GM08714 (cell line): ENCODE measurements at regions not wholly inside any gene's neighbourhood (a gene's known extent, or its start where the extent isn't known, plus 50 kb on each side); places are given as distances from the start of the nearest gene placed in this dataset.
"Not testable (repeated sequence)": the region's sequence is repeated elsewhere in the genome, so short reads cannot be mapped to it uniquely, and the experiment has no call there.

ENCODE experiments used
- H3K4me3 ChIP-seq: fragments of 200-500 bp; sonication (Bioruptor generic); 2 replicates; pipeline ENCODE4 v1.5.1; 2014; ENCODE audit warnings: mild to moderate bottlenecking, low read length, inconsistent platforms
- ZNF274 ChIP-seq: IDR thresholded peaks from 2 replicates; pipeline ENCODE4 v1.6.1; 2012; ENCODE audit warnings: mild to moderate bottlenecking, low read depth, low read length

DNA sequence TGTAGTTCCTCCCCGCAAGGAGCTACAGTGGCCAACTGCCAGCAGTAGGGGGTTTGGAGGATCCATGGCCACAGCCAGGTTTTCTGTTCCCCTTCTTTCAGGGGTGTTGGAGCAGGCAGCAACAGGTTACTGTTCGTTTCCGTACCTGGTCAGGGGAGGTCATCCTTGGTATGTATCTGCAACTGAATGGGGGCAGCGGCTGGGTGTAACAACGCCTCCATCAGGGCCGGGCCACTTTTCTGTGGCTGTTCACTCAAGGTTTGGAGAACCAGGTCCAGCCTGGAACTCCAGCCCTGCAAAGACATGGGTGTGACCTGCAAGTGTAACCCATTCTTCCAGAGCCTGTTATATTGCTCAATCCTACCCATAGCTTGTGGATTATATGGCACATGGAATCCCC is 732.3 kb upstream of the MIR17HG start:
- TF ChIP-seq ZNF274, result no peak
- no peak overlapping the region for H3K4me3 ChIP-seq

DNA sequence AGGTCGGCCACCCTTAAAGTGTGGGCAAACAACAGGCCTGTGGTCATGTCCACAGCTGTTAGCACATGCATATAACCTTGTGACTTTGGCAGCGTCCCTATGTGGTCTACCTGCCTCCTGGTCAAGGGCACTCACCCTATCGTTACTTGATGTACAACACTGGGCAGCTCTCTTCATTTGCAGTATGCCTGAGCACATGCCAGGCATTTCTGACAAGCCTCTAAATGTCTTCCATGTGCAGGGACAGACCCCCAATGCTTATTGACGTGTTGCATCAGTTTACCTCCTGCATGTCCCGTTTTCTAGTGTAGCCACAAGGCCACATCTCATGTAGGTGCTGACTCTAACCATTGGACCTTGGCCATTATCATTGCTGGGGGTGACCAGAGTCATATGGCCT is 731.7 kb upstream of the MIR17HG start:
- no peak for TF ChIP-seq ZNF274
- H3K4me3 ChIP-seq, result no peak overlapping the region

DNA sequence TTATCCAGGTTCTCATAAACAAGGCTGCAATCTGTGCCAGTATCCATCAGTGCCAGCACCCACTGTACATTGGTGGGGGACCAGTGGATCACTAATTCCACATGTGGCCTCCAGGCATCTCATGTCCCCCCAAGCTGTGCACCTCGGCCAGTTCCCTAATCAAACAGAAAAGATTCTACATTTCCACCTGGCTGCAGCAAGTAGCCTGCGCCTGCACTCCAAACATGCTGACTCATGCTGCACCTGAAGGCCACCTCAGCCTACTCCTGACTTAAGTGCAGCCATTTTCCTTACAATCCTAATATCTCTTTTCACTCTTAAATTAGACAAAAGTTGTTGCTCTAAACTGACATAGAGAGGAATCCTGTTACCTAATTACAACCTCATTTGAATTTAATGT is 729.4 kb upstream of the MIR17HG start:
- no peak for TF ChIP-seq ZNF274
- no peak overlapping the region for H3K4me3 ChIP-seq

DNA sequence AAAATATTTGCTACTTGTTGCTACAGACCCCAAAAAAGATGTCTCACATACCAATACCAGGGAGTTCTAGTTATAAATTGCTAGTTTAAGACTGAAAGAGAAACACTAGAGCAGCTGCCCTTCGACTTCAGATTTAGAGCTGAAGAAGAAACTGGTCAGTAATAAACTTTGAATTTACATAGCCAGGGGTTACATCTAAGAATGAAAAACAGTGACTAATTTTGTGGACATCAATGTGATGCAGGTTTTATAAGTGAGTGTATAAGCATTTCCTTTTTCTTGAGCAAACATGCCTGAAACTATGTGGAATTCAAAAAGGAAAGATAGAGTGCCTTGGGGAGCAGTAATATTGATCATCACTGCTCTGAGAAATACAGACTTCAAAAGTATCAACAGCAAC is 724.9 kb upstream of the MIR17HG start:
- TF ChIP-seq ZNF274, result no peak
- H3K4me3 ChIP-seq, result no peak overlapping the region

DNA sequence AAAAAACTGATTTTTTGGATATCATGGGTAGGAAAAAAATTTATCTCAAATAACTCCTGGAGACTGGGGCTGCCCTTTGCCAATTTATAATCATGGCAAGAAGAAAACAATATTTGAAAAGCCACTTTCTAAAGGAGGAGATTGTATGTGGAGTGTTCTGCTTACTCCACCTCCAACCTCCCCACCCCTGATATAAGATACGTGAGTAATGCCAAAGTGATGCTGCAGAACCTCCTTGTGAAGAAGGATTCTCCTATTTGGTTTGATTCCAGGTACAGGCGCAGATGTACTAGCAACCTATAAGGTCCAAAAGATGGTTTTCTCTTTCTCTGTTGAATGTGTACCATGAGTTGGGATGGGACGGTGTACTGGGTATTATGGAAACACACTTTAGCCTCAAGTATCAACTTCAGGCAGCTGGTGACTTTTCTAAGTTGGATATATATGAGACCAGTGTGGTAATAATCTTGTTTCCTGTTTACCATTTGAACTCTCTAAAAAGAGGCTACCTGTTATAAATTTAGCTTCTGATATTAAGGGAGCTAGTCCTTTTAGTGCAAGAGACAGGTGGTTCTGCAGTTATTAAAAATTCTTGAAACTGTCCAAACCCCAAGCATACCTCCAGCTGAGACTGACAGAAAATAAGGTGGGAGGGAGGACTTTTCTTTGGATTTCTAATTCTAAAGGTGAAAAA is 724.0 kb upstream of the MIR17HG start:
- H3K4me3 ChIP-seq, result no peak overlapping the region
- TF ChIP-seq ZNF274, result no peak

DNA sequence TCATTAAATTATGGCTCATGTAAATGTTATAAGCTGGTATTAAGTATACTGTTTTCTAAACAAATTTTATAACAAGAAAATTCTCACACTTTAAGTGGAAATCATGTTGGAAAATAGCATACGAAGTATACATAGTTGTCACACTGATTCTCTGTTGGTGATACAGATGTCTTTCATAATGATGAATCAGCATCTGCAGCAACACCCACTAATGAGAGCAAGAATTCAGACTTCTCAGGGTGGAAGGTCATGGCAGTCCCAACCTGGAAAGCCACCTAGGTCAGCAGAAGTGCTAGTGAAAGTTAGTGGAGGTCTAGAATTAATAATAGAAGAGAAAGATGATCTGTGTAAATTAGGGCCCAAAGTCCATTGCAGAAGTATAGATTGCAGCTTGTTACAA is 719.7 kb upstream of the MIR17HG start:
- no peak overlapping the region for H3K4me3 ChIP-seq
- no peak for TF ChIP-seq ZNF274

DNA sequence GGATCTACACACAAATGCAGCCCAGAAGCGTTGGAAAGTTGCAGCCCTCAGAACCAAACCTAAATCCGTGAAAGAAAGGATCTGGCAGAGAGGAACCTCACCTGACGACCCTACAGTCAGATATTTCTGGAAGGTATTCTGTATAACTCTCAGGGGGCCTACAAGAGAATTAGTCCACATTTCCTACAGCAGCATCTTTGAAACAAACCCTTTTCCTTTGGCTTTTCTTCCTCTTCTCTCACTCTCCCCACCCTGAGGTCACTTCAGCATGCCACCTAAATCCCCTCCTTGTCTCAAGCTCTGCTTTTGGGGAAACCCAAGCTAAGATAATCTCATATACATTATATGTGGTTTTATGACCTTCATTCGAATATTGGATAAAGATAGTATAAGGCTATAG is 719.0 kb upstream of the MIR17HG start:
- no peak overlapping the region for H3K4me3 ChIP-seq
- no peak for TF ChIP-seq ZNF274

DNA sequence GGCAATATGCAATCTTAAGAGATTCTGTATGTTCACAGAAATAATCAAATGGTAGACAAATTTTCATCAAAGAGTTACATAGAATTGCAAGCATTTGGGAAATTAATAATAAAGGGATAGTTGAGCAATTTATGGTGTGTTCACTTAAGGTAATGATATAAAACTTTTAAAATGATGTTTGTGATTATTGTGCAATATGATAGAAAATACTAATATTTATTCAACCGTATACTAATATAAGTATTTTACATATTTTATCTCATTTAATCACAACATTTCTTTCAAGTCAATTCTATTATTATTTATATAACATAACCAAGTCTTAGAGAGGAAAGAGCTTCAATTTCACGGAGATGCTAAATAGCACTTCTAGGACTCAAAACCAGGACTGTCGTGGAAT is 716.8 kb upstream of the MIR17HG start:
- TF ChIP-seq ZNF274, result no peak
- H3K4me3 ChIP-seq, result no peak overlapping the region

DNA sequence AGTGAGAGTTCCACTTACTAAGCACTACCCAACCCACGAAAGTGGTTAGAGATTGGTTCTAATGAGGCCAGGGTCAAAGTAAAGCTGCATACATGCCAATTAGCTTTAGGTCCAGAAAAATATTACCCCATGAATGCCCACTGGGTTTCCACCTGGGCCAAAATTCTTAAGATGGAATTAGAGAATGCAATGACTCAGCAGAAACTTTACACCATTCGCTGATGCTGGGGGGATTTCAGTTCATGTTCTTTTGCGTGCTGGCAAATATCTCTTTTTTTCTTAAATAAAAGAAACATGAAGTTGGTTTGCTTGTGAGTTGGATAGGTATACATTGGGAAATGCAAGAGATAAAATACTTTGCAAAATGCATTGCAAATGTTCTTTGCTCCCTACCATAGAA is 715.3 kb upstream of the MIR17HG start:
- no peak for TF ChIP-seq ZNF274
- no peak overlapping the region for H3K4me3 ChIP-seq

DNA sequence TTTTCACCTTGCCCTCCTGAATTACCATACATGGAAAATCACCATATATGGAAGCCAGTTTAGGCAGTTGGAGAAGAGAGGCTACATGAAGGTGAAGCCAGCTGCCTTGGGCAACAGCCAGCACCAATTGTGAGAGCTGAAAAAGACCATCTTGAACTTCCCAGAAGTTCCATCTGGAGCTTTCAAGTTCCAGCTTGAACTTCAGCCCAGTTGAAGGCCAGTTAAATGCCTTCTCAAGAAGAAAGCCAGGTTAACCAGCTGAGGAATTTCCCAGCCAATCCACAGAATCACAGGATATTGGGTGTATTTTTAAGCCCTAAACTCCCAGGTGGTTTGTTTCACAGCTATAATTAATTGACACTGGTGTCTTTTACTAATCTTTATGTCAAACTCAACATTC is 713.6 kb upstream of the MIR17HG start:
- H3K4me3 ChIP-seq, result no peak overlapping the region
- no peak for TF ChIP-seq ZNF274

DNA sequence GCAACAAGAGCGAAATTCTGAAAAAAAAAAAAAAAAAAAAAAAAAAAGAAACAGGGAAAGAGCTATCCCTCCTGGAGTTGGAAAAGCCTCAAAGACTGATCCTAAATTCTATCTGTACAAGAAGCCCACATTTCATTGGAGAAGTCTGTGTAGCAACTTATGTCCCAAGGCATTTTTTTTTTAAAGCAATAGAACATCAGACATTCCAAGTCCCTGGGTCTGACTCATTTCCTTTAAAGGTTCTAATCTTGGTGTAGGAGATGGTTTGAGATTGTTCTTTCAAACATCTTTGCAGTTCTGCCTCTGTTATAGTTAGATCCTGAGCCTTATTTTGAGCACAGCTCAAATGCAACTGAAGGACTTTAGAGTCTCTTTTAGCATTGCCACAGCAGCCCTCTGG is 706.5 kb upstream of the MIR17HG start:
- H3K4me3 ChIP-seq, result no peak overlapping the region
- no peak for TF ChIP-seq ZNF274

DNA sequence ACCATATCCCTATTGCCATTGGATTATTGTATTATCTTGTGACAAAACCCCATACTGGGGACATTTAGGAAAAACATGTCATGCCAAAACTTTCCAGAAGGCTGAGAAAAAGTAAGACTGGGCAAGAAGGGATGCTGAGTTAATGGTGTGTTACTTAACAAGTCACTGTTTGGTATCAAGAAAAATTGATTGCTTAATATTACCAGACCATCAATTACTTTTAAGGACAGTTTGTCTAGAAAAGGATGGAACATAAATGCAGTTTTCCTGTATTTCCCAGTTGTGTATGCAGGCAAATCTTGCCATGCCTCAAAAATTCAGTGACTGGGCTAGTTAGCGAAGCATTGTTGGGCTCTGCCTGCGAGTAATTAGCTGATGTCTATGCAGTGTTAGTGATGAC is 705.6 kb upstream of the MIR17HG start:
- no peak overlapping the region for H3K4me3 ChIP-seq
- no peak for TF ChIP-seq ZNF274

DNA sequence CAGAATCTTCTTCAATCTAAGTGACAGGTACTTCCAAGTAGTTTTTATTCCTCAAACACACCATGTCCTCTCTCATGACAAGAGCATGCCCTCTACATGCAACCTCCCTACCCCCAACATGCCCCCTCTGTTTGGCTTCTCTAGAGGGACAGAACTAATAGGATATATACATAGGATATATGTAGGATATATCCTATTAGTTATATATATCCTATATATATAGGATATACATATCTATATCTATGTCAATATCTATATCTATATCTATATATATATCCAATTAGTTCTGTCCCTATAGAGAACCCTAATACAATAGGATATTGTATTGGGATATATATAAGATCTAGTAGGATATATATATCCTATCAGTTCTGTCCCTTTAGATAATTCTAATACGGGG is 701.9 kb upstream of the MIR17HG start:
- TF ChIP-seq ZNF274, result no peak
- H3K4me3 ChIP-seq, result no peak overlapping the region

DNA sequence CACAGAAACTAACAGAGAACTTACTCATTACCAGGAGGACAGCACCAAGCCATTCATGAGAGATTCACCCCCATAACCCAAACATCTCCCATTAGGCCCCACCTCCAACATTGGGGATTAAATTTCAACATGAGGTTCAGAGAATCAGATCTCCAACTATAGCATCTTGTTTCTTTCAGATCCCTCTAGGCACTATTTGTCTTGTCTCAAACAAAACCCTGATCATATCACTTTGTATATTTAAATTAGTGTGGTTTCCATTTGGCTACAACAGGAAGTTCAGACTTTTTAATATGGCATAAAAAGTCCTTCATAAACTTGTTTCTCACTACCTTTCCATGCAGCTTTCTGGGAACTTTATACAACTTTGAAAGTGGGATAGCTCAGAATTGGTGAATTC is 699.0 kb upstream of the MIR17HG start:
- no peak overlapping the region for H3K4me3 ChIP-seq
- TF ChIP-seq ZNF274, result no peak

DNA sequence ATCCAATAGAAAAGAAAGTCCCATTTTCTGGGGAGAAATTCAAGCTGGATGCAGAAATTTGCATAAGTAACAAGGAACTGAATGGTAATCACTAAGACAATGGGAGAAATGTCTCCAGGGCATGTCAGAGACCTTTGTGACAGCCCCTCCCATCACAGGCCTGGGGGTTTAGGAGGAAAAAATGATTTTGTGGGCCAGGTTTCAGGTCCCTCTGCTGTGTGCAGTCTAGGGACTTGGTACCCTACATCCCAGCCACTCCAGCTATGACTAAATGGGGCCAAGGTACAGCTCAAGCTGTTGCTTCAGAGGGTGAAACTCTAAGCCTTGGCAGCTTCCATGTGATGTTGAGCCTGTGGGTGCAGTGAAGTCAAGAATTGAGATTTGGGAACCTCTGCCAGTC is 695.5 kb upstream of the MIR17HG start:
- H3K4me3 ChIP-seq, result no peak overlapping the region
- TF ChIP-seq ZNF274, result no peak

DNA sequence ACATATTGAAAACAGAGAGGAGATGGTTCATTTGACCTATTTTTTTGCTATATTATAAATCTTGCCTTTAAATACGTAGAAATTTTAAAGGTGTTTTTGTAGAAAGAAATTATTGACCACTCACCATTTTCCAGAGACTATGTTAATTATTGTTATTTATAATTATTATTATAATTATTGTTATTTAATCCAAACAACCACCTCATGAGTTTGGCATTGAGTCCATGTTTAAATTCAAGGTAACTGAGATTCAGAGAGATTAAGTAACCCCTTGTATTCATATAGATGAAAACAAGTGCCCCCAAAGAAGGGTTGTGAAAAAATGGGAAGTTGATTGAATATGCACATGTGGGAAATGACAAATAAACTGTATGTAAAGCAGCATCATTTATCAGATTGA is 692.5 kb upstream of the MIR17HG start:
- no peak for TF ChIP-seq ZNF274
- H3K4me3 ChIP-seq, result no peak overlapping the region

DNA sequence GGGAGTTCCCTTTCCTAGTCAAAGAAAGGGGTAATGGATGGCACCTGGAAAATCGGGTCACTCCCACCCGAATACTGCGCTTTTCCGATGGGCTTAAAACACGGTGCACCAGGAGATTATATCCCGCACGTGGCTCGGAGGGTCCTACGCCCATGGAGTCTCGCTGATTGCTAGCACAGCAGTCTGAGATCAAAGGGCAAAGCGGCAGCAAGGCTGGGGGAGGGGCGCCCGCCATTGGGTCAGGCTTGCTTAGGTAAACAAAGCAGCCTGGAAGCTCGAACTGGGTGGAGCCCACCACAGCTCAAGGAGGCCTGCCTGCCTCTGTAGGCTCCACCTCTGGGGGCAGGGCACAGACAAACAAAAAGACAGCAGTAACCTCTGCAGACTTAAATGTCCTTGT is 683.3 kb upstream of the MIR17HG start:
- not testable (repeated sequence) for H3K4me3 ChIP-seq
